ENCODE measurements at regions not wholly inside any gene's neighbourhood (a gene's known extent, or its start where the extent isn't known, plus 50 kb on each side); places are given as distances from the start of the nearest gene placed in this dataset.
"Not testable (repeated sequence)": the region's sequence is repeated elsewhere in the genome, so short reads cannot be mapped to it uniquely, and the experiment has no call there.

DNA sequence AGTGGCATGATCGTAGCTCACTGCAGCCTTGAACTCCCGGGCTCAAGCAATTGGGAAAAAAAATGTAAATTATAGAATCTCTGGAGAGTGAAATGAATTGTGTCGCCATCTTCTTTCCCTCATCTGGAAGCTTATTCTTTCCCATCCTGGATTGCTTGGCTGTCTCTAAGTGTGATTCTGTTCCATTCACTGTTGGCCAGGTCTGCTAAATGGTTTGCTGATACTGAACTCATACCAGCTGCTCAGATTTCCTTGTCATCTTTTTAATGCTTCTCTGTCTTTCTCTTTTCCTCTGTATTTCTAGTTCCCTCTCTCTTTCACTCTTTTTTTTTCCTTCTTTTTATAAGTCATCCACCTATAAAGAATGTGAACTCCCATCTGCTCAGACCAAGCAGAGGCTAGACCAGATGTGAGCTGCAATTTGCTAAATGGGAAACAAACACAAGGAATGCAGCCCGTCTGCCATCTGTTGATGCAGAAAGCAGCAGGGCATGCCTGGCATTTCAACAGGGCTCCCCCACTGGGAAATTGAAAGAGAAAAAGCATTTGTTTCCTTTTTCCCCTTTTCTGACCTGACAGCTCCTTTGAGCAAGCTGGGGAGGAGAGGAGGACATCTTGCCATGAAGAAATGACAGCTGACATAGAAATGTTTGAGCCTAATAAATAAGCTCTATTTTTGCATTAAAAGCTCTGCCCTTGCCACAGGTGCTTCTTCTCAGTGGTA is 1823.6 kb upstream of the FLRT2 start:
- DNase-seq (ENCODE audit: low spot score): no peak

DNA sequence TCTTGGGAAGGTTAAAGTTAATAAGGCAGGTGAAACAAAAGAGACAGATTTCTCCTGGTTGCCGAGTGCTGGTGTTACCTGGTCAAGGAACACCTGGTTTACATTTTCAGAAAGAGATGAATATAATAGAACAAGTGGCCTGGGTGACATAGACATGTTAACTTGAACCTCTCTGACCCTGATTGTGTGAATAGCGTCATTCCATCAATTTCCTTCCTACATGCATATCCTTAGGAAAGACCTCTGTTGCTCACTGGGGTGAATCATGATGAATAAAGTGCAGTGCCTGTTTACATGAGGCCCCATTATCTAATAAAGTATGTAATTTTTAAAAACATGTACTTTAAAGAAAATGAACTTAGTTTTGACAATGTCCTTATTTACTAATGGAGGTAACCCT is 1822.9 kb upstream of the FLRT2 start:
- no peak for DNase-seq (ENCODE audit: low spot score)

DNA sequence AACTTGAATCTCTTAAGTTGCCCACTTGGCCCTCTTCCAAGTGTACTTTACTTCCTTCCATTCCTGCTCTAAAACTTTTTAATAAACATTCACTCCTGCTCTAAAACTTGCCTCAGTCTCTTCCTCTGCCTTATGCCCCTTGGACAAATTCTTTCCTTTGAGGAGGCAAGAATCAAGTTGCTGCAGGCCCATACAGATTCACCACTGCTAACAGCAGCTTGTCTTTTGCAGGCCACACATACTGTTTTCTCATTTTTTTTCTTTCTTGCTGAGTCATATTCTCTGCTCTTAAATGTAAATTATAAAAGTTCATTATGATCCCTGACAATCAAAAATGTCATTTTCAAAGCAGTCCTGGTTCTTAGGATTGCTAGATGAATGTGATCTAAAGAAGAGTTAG is 1820.8 kb upstream of the FLRT2 start:
- DNase-seq (ENCODE audit: low spot score): no peak

DNA sequence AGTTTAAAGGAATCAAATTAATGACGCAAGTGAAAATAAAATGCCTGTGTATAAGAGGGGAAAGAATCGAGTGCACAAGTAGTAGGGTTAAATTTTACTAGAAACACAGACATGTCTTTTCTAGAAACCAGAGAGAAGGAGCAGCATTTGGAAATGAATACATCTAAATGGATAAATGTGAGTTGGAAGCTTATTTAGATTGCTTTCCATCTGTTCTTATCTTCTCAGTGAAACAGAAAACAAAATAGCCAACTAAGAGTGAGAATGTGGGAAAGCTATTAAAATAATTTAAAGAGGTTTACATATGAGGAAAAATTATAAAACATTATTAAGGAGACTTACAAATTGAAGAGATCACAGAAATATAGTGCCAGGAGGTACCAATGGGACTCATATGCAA is 1818.9 kb upstream of the FLRT2 start:
- no peak for DNase-seq (ENCODE audit: low spot score)

DNA sequence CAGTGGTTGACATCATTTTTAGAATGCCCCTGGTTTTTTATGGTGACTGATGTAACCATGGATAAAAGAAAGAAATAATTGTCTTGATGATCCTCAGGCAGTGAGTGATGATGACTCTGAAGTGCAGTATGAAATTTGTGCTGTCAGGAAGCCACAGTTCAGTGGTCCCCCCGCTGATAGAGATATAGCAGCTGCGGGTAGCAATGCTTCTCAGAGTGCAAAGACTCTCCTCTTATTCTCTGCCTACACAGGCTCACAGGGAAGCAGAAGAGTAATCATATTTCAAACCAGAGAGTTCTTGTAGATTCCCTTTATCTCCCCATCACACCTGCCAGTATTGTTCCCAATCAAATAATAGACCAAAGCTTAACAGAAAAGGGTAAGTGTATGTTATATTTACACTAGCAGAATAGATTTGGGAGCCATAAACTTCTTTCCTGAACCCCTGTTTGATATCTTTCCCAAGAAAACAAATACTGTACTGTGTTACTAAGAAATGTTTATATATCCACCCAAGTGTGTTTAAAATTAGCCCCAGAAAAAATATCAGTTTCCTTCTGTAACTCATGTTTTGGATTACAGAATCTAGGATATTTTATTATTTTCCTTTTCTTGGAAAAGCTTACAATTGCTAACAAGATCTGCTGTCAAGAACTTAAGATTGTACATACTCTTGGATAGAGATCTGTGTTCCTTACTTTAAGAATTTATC is 1817.4 kb upstream of the FLRT2 start:
- DNase-seq (ENCODE audit: low spot score): no peak

DNA sequence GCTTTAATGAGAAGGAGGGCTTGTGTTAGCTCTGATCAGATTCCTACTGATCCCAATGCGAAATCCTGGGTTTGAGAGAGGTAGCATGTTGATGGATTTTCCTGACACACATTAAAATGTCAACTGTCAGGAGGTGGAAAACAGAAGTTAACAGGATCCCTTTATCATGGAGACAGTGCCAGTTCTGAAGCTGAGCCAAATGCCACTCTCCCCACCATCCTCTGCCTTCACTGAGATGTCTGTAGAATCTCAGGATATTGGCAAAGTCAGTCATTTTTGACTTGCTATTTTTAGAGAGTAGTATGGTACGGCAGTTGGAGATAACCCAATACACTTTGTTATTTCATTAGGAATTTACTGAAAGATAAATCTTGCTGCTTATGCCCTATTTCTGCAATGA is 1816.2 kb upstream of the FLRT2 start:
- DNase-seq (ENCODE audit: low spot score): no peak

DNA sequence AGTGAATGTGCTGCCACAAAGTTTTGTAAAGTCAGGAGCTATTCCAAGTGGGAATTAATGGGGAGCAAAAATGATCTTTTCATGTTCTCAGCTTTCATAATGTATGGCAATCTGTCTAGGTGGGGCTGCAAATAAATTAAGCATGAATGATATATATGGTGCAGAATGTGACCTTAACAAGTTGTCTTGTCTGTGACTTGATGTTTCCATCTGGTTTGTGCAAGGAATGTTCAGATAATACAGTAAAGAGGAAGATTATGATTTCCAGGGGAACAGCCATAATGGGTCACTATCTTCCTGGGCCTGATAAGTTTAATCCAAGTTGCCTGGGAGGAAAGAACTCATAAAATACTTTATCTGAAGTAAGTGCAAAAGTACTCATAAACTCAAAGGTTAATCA is 1815.8 kb upstream of the FLRT2 start:
- no peak for DNase-seq (ENCODE audit: low spot score)

DNA sequence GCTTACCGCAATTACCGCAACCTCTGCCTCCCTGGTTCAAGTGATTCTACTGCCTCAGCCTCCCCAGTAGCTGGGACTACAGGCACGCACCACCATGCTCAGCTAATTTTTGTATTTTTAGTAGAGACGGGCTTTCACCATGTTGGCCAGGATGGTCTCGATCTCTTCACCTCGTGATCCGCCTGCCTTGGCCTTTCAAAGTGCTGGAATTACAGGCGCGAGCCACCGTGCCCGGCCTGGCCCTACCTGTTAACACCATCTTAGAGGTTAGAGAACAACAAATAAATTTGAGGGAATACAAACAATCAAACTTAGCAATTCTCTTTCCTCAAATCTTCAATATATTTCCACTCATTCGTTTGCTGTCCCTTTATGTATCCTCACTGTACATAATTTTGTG is 1810.5 kb upstream of the FLRT2 start:
- DNase-seq (ENCODE audit: low spot score): not testable (repeated sequence)

DNA sequence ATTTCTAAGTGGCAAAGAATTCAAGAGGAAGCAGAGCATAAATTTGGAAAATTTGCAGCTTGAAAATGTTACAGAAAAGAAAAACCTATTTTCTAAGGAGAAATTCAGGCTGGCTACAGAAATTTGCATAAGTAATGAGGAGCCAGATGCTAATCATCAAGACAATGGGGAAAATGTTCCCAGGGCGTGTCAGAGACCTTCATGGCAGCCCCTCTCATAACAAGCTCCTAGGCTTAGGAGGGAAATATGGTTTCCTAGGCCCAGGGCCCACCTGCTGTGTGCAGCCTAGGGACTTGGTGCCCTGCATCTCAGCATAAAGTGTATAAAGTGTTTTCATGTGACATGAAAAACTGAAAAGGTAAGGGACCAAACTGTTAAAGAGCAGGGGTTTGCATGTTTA is 1796.3 kb upstream of the FLRT2 start:
- no peak for DNase-seq (ENCODE audit: low spot score)

DNA sequence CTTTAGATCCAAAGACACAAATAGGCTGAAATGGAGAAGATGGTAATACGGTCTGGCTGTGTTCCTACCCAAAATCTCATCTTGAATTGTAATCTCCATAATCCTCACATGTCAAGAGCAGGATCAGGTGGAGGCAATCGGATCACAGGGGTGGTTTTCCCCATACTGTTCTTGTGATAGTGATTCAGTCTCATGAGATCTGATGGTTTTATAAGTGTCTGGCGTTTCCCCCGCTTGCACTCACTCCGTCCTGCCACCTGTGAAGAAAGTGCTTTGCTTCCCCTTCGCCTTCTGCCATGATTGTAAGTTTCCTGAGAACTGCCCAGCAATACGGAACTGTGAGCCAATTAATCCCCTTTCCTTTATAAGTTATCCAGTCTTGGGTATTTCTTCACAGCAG is 1795.5 kb upstream of the FLRT2 start:
- DNase-seq (ENCODE audit: low spot score): no peak

DNA sequence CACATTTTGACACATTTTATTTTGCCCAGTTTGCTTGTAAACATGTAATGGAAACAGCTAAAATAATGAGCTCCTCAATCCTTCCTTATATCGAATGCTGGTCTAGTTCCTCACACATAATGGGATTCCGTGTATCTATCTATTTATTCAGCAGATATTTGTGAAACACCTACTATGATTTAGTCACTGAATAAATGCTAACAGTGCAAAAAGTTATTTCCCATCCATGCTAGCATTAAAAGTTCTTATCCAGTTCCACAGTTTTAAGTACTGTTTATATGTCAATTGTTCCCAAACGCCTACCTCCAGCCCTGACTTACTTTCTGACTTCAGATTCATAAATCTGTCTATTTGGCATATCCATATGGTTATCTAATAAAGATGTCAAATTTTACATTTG is 1788.7 kb upstream of the FLRT2 start:
- no peak for DNase-seq (ENCODE audit: low spot score)

DNA sequence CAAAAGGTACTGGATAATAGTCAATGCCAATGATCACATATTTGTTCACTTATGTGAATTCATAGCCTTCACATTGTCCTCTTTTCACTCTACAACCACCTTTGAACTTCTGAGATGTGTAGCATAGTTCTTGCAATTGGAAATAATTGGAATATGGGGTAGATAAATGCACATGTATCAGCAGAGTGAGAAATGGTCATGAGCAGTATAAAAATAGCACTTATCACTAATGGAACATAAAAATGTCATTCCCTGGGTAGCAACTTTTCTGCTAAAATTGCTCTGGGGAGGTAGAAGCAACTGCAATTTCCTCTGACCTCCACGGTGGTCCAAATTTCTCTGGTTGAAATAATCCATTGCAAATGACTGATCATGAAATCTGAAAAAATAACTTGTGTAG is 1785.7 kb upstream of the FLRT2 start:
- no peak for DNase-seq (ENCODE audit: low spot score)

DNA sequence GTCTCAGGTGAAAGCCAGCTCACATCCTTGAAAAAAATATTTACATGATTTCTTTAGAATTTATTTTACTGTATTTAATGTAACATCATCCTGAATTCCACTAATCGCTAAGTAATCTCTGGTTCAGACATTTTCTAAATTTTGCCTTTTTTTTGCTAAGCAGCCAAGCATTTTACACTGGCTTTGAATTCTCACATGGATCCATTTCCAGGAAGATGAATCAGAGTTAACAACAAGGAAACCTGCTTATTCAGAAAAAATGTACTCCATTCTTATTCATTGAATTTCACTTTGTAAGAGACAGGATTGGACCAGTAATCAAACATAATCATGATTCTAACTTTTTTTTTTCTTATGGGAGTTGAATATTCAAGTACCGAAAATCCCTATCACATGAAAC is 1785.1 kb upstream of the FLRT2 start:
- no peak for DNase-seq (ENCODE audit: low spot score)

DNA sequence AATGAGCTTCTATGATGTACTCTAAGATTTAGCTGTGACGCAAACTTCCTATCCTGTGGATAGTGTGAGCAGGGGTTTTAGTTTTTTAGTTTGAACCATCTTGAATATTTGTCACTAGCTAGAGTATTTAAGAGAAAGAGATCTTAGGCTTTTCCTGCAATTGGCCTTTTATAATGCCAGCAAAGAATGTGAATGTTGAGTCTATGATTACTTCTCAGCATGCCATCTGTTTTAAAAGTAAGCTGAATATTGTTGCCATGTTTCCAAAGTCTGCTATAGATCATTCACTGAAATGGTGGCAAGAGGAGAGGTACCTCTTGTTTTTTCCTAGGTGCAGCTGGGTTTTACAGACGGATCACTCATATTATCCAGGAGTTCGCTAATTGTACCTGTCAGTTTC is 1783.6 kb upstream of the FLRT2 start:
- no peak for DNase-seq (ENCODE audit: low spot score)

DNA sequence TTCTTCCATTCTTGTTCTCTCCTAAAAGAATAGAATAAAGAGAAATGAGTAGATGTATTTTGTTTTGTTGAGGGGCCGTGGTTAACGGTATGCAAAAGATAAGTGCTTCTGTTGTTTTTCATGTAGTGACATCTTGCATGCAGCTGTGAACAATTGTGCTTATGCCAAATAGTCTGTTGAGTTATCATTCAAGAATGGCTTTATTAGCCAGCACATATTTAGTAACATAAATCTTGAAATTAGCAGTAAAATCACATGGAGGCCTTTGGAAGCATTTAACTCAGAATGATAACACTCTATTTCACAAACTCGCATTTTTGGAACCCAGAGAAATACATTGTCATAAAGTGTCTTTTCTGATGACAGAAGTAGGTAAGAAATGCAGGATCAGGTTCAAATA is 1772.0 kb upstream of the FLRT2 start:
- DNase-seq (ENCODE audit: low spot score): no peak

DNA sequence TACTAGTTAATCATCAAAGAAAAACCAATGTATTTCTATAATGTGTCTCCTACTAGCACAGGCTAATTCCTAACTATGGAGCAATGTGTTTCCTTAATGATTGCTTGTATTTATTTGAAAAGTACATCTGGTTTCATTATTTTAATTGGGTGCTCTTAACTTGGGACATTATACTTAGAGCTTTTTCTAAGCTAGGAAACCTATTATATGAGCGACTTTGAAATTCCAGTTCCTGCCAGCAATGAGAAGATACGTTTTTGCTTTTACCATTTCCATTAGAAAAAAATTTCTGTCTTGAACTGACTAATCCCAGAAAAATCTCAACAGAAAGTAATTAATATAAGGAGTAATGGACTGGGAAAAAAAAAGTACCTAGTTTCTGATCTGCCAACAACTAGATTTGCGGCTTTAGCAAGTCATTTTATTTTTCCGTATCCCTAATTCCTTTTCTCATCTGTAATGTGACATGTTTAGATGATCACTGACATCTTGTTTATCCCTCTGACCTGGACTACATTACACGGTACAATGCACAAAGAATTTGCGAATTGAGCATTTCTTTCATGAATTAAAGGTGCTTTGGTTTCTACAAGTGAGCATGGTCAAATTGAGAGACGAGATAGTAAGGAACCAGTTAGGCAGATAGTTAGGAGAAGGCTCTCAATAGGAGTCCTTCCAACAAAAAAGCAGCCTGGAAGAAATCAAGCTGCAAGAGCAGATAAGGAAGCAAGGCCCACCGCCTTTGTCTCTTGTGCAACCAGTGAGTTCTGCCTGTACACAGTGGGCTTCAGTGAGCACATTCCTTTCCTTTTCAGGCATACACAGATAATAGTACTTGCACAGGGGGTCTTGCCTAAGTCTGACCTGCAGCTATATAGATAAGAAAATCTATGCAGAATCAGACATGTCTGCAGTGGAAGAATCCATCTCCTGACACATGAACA is 1765.0 kb upstream of the FLRT2 start:
- DNase-seq (ENCODE audit: low spot score): no peak

DNA sequence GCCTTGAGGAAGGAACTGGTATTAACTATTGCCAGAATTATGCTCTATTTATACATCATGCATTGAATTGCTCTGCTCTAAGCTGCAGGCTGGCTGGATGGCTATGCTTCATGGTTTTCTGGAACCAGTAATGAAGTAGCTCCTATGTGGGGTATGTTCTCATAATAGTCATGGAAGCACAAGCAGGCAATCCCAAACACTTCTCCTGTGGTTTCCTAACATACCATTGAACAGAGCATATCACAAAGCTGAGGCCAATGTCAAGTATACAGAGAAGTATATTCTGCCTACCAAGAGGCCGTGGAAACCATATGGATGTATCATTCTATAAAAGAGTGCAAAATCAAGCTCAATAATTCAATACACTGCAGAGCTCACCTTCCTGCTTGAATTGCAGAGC is 1752.4 kb upstream of the FLRT2 start:
- no peak for DNase-seq (ENCODE audit: low spot score)

DNA sequence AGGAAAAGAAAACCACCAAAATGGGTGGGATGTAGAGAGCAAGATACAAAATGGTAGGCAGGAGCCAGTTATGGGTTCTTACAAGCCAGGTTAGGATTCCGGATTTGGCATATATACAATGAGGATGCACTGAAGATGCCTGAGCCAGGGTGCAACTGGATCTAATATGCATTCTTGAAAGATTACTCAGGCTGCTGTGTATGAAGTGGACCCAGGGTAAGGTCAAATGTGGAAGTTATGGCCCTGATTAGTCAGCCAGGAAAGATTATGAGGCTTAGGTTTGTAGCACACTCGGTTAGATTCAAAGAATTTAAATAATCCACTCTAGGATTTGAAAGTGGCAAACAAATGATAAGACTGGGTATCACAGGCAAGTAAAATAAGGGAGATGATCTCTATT is 1750.7 kb upstream of the FLRT2 start:
- DNase-seq (ENCODE audit: low spot score): no peak

DNA sequence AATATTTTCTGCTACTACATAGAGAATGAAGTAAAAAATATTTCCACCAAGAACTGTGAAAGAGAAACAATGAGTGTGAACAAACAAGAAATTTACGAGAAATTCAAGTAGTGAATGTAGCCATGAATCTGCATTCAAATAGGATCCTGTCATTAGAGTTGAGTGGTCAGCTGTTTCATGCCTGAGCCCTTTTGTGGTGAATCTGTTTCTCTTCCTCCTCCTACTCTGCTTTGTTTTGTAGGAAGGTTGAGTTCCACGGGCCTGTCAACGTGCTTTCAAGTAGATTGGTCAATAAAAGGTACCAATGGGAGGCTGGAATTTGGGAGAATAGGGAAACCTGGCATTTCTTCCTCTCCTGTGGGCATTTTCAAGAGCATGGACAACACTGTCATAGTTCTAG is 1749.6 kb upstream of the FLRT2 start:
- DNase-seq (ENCODE audit: low spot score): no peak

DNA sequence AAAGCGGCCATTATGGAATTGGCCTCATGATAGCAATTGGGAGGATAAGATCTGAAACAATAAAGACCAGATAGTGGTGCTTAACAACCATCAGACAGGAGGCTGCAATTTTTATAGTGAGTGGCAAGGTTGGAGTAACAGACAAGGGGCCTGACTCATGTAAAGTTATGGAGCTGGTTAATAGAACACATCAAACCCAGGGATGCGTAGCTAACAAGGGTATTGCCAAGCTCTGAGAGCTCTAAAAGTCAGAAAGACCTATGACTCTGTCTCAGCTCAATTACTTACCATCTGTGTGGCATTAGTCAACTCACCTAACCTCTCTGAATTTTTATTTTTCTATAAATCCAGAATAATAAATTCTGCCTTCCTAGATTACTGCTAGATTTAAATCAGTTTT is 1731.5 kb upstream of the FLRT2 start:
- DNase-seq (ENCODE audit: low spot score): no peak

DNA sequence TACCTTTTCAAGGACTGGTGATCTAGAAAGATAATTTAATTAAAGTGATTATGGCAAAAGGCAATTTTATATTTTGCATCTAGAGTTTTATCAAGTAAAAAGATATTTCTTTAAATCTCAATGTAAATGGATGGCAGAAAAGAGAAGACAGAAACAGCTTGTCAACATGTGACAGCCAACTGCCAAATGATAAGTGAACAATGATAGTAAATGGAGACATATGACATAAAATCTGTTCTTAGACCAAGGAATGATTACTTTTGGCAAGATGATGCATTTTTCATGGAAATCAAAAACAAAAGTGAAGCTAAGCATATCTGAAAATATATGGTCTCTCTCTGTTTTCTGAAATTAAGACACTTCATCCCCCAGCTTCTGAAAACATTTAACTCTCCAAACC is 1730.7 kb upstream of the FLRT2 start:
- DNase-seq (ENCODE audit: low spot score): no peak

DNA sequence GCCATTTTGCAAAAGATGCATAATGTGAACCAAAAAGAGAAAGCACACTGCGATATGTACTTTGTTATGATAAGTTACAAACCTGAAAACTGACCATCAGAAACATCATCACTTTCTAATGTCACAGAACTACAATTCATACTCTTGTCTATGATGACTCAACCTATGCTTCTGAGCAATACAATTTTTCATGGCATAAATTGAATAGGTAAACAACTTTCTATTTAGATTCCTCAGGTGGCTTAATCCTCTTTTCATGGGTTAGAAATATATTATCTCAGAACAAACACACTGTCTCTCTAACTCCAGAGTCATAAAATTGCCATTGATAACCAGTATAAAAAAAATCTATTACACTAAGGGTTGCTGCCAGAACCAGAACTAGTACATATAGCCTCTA is 1715.0 kb upstream of the FLRT2 start:
- no peak for DNase-seq (ENCODE audit: low spot score)

DNA sequence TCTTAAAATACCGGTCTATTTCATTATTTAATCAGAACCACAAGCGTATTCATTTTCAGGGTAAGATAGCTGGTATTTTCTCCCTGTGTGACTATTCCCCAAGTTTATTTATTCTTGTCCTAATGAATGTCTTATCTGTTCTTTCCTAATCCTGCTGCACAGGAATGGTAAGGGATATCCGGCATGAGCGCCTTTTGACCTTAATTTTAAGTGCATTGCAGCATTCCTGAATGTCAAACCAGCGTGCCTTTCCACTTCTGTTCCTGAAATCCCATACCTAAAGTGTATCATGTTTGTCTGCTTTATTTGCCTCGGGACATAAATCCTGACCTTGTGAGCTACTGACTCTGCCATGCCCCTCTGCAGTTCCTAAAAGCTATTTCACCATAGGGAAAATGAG is 1713.2 kb upstream of the FLRT2 start:
- no peak for DNase-seq (ENCODE audit: low spot score)
